ENCODE measurements at regions not wholly inside any gene's neighbourhood (a gene's known extent, or its start where the extent isn't known, plus 50 kb on each side); places are given as distances from the start of the nearest gene placed in this dataset.

DNA sequence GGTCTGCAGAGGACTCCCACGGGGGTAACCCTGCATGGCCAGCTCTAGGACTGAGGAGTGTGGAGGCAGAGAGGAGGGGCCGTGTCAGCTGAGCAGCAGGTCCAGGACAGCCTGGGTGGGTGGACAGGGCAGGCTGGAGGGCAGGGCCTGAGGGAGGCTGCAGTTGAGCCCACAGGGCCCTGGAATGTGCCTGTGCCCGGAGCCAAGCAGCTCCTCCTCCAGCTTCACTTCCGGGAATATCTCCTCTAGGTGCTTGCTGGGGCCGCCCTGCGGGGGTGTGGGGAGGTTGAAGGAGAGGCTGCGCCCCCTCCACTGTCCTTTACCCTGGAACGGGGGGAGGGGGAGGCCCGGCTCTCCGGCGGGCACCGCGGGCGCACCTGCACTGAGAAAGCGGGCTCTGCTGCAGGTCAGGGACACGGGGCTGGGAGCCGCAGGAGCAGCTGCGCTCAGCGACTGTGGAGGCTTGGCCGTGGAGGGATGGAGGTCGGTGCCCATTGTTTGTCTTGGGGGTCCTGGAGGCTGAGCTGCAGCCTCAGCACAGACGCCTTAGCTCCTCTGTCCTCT is 1293.2 kb downstream of the BRD1 start:
- TF ChIP-seq, protein P1, sequence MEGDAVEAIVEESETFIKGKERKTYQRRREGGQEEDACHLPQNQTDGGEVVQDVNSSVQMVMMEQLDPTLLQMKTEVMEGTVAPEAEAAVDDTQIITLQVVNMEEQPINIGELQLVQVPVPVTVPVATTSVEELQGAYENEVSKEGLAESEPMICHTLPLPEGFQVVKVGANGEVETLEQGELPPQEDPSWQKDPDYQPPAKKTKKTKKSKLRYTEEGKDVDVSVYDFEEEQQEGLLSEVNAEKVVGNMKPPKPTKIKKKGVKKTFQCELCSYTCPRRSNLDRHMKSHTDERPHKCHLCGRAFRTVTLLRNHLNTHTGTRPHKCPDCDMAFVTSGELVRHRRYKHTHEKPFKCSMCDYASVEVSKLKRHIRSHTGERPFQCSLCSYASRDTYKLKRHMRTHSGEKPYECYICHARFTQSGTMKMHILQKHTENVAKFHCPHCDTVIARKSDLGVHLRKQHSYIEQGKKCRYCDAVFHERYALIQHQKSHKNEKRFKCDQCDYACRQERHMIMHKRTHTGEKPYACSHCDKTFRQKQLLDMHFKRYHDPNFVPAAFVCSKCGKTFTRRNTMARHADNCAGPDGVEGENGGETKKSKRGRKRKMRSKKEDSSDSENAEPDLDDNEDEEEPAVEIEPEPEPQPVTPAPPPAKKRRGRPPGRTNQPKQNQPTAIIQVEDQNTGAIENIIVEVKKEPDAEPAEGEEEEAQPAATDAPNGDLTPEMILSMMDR (conservative IDR thresholded peaks at IDR 0.05): no peak
- Mint-ChIP-seq H3K4me3 (no peak overlapping the region), H3K36me3 (ENCODE audit: low read depth) (no peaks in the 10 kb centered on the region), H3K27ac (ENCODE audit: unreplicated experiment) (no peak overlapping the region), H3K9me3 (no peaks in the 10 kb centered on the region), H3K4me1 (peaks cover 27% of the 10 kb centered on the region), H3K27me3 (ENCODE audit: low read depth) (no peaks in the 10 kb centered on the region)
- DNase-seq (ENCODE audit: low read depth, low spot score): no peak

DNA sequence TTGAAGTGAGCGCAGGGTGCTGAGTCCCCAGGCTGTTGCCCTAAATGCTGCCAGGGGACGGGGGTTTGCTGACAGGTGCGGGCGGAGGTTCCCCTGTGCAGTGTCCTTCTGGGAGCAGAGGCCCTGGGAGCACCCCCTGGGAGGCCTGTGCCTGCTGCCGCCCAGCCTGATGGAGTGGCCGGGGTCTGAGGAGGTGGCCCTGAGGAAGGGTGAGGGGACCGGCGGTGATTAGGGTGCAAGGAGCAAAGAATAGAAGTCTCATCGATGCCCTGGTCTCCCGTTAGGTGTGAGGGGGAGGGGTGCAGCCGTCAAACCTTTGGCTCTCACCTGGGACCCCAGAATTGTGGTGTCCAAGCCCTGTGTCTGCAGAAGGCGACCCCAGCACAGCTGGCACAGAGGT is 1294.7 kb downstream of the BRD1 start:
- Mint-ChIP-seq H3K4me1 (peaks cover 16% of the 10 kb centered on the region), H3K36me3 (ENCODE audit: low read depth) (no peaks in the 10 kb centered on the region), H3K27ac (ENCODE audit: unreplicated experiment) (no peak overlapping the region), H3K9me3 (no peaks in the 10 kb centered on the region), H3K4me3 (no peak overlapping the region), H3K27me3 (ENCODE audit: low read depth) (no peaks in the 10 kb centered on the region)
- DNase-seq (ENCODE audit: low read depth, low spot score): no peak
- TF ChIP-seq, protein P1 (conservative IDR thresholded peaks at IDR 0.05): no peak

DNA sequence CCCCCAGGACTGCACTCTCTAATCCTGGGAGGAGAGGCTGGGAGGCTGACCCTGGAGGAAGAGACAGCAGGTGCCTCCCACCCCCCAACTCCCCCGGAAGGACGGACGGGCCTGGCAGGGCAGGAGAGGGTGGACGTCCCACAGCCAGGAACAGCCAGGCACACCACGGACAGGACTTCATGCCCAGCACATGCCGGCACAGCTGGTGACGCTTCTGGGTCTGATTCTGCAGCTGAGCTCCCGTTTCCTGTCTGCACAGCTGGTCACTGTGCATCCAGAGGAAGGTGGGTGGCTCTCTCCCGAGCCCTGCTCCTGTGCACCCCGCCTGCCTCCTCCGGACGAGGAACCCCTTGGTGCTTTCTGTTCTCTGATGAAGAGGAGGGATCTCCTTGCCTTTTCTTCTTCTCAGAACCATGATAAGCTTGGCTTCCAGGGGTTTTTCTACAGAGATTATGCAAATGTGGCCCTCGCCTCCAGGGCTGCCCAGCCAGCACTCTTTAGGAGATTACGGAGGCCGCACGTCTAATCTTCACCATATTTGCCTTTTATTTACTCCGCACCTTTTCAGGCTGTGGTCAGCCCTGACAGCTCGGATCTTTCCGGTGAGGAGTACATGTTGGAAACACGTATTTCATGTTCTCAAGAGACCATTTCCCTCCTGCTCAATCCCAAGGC is 1295.8 kb downstream of the BRD1 start:
- H3K4me3 Mint-ChIP-seq: no peak overlapping the region
- H3K9me3 Mint-ChIP-seq: no peaks in the 10 kb centered on the region
- no peaks in the 10 kb centered on the region for H3K36me3 Mint-ChIP-seq (ENCODE audit: low read depth)
- H3K27ac Mint-ChIP-seq (ENCODE audit: unreplicated experiment): no peak overlapping the region
- no peak for DNase-seq (ENCODE audit: low read depth, low spot score)
- no peaks in the 10 kb centered on the region for H3K27me3 Mint-ChIP-seq (ENCODE audit: low read depth)
- TF ChIP-seq, protein P1 (conservative IDR thresholded peaks at IDR 0.05): no peak
- H3K4me1 Mint-ChIP-seq: peaks cover 16% of the 10 kb centered on the region

DNA sequence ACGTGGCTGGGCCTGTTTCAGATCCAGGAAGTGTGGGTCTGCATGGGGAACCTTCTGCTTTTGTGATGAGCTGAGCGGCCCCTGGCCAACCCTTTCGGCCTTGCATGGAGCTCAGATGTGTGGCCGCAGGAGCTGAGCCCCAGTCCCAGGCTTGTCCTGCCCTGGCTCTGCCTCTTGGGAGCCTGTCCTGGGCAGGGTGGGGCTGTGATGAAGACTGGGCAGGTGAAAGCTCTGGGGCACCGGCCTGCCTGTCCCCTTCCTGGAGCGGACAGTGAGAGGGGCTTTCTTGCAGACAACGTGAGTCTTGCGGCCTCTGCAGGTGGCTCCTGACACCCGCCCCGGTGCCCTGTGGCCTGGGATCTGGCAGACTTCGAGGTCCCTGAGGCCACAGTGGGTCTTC is 1296.6 kb downstream of the BRD1 start:
- no peak overlapping the region for H3K27ac Mint-ChIP-seq (ENCODE audit: unreplicated experiment)
- no peak overlapping the region for H3K4me3 Mint-ChIP-seq
- H3K9me3 Mint-ChIP-seq: no peaks in the 10 kb centered on the region
- peaks cover 16% of the 10 kb centered on the region for H3K4me1 Mint-ChIP-seq
- H3K36me3 Mint-ChIP-seq (ENCODE audit: low read depth): no peaks in the 10 kb centered on the region
- TF ChIP-seq, protein P1 (conservative IDR thresholded peaks at IDR 0.05): no peak
- no peaks in the 10 kb centered on the region for H3K27me3 Mint-ChIP-seq (ENCODE audit: low read depth)
- DNase-seq (ENCODE audit: low read depth, low spot score): no peak

DNA sequence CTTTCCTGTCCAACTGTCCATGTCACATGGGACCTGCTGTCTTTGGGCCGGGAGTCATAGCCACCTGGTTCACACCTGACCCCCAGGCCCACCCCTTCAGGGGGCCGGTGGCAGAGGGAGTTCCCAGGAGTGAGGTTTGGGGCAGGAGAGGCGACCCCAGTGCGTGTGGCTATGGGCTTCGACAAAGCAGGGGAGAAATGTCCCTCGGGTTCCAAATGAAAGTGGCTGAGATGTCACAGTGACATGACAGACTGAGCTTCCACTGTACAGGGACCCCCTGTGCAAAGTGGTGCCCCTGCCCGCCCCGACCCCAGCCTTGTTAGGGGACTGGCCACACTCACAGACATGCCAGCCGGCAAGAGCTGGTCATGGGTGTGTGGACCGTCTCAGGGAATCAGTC is 1297.0 kb downstream of the BRD1 start:
- H3K27ac Mint-ChIP-seq (ENCODE audit: unreplicated experiment): no peak overlapping the region
- peaks cover 13% of the 10 kb centered on the region for H3K4me1 Mint-ChIP-seq
- DNase-seq (ENCODE audit: low read depth, low spot score): no peak
- TF ChIP-seq, protein P1 (conservative IDR thresholded peaks at IDR 0.05): no peak
- no peaks in the 10 kb centered on the region for H3K27me3 Mint-ChIP-seq (ENCODE audit: low read depth)
- H3K4me3 Mint-ChIP-seq: no peak overlapping the region
- no peaks in the 10 kb centered on the region for H3K9me3 Mint-ChIP-seq
- no peaks in the 10 kb centered on the region for H3K36me3 Mint-ChIP-seq (ENCODE audit: low read depth)

Measured in neural crest cell (in vitro differentiated cells).